Mesendoderm (in vitro differentiated cells): ENCODE measurements at regions not wholly inside any gene's neighbourhood (a gene's known extent, or its start where the extent isn't known, plus 50 kb on each side); places are given as distances from the start of the nearest gene placed in this dataset.
A peak's percentile ranks its signal among the peaks of the same experiment; 100 is the strongest.

ENCODE experiments used
- DNase-seq: peaks from one replicate; pipeline ENCODE4 v3.0.0; 2013
- H2AK5ac ChIP-seq: 2 replicates; pipeline ENCODE4 v1.6.1; 2013; ENCODE audit warnings: low read length, inconsistent platforms
- H2BK120ac ChIP-seq: 2 replicates; pipeline ENCODE4 v1.6.1; 2013; ENCODE audit warnings: low read depth, mild to moderate bottlenecking, low read length, moderate library complexity, mixed read lengths
- H2BK15ac ChIP-seq: replicated peaks from 2 replicates; pipeline ENCODE4 v1.6.1; 2013; ENCODE audit warnings: low read depth, mild to moderate bottlenecking, moderate library complexity
- H2BK5ac ChIP-seq: 2 replicates; pipeline ENCODE4 v1.6.1; 2013; ENCODE audit warnings: low read length, inconsistent platforms
- H3K18ac ChIP-seq: 2 replicates; pipeline ENCODE4 v1.6.1; 2013; ENCODE audit warnings: mild to moderate bottlenecking, low read length, mixed read lengths
- H3K23ac ChIP-seq: one replicate; pipeline ENCODE4 v1.6.1; 2013; ENCODE audit warnings: low read length
- H3K27ac ChIP-seq: 2 replicates; pipeline ENCODE4 v1.5.1; 2013; ENCODE audit warnings: low read depth, mild to moderate bottlenecking, inconsistent platforms, low read length, moderate library complexity
- H3K27me3 ChIP-seq: 2 replicates; pipeline ENCODE4 v1.6.1; 2013; ENCODE audit warnings: low read length, control low read depth, mild to moderate bottlenecking, inconsistent platforms; ENCODE audit not compliant: insufficient read depth, poor library complexity
- H3K36me3 ChIP-seq: 2 replicates; pipeline ENCODE4 v1.6.1; 2013; ENCODE audit warnings: low read length, inconsistent platforms; ENCODE audit not compliant: control insufficient read depth, insufficient read depth
- H3K4ac ChIP-seq: one replicate; pipeline ENCODE4 v1.6.1; 2013; ENCODE audit warnings: low read depth, mild to moderate bottlenecking, low read length, moderate library complexity
- H3K4me1 ChIP-seq: 2 replicates; pipeline ENCODE4 v1.6.1; 2013; ENCODE audit warnings: low read depth, low read length, inconsistent platforms; ENCODE audit not compliant: control insufficient read depth
- H3K4me2 ChIP-seq: 2 replicates; pipeline ENCODE4 v1.6.1; 2013; ENCODE audit warnings: low read length
- H3K4me3 ChIP-seq: 2 replicates; pipeline ENCODE4 v1.5.1; 2013; ENCODE audit warnings: mild to moderate bottlenecking, low read length
- H3K56ac ChIP-seq: one replicate; pipeline ENCODE4 v1.6.1; 2013; ENCODE audit warnings: low read length
- H3K79me1 ChIP-seq: 2 replicates; pipeline ENCODE4 v1.6.1; 2013; ENCODE audit warnings: low read length, inconsistent platforms
- H3K79me2 ChIP-seq: 2 replicates; pipeline ENCODE4 v1.6.1; 2013; ENCODE audit warnings: mild to moderate bottlenecking, low read length; ENCODE audit not compliant: control insufficient read depth, insufficient read depth
- H3K9ac ChIP-seq: 2 replicates; pipeline ENCODE4 v1.6.1; 2013; ENCODE audit warnings: low read length, inconsistent platforms
- H4K5ac ChIP-seq: one replicate; pipeline ENCODE4 v1.6.1; 2013; ENCODE audit warnings: low read length
- H4K8ac ChIP-seq: one replicate; pipeline ENCODE4 v1.6.1; 2013; ENCODE audit warnings: low read depth, mild to moderate bottlenecking, control low read depth, low read length, moderate library complexity
- WGBS: extraction: QIAGEN DNeasy Blood & Tissue Kit; methylation state at CpG from one replicate; pipeline ENCODE4 v1.1.7; 2013; ENCODE audit warnings: low lambda C conversion rate, missing lambda C conversion rate; ENCODE audit not compliant: insufficient coverage; ENCODE audit errors: extremely low coverage; 5-methylcytosine and 5-hydroxymethylcytosine counted together

DNA sequence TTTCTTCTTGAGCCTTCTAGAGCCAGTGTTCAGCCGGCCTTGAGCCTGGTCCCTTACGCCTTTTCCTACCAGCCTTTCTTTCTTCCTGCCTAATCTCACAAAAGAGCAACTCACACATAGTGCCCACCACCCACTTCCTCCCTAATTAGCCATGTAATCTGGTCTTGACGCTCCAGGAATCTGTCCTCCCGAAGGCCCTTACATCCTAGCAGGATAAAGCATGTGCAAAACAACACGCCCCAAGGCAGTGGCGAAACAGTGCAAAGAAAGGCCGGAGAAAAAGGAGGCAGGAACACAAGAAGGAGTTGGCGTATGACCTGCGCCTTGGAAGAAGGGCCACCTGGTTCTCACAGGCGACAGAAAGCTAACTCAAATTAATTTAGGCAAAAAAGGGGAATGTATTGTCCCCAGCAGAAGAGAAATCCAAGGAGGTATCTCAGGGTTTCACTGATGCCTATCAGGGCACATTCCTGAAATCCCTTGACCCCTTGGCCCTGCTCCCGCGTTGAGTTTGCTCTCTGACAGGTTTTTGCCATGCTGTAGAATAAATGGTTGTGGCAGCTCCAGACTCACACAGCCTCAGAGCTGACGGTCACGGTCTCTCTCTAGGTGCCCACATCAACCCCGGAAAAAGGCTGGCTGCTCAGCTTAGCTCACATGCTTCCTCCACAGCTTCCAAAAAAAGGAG is 79.0 kb downstream of the ZNF281 start:
- DNase-seq: peak; percentile 96
- Histone ChIP-seq H3K27ac (peak overlapping the region; percentile 52), H4K8ac (peak overlapping the region; percentile 16), H3K4me1 (peaks cover 29% of the 10 kb centered on the region), H3K18ac (peak overlapping the region; percentile 83), H4K5ac (no peak overlapping the region), H2BK120ac (peak overlapping the region; percentile 56), H3K79me1 (no peaks in the 10 kb centered on the region), H3K23ac (no peak overlapping the region), H3K79me2 (no peaks in the 10 kb centered on the region), H3K27me3 (no peaks in the 10 kb centered on the region), H3K4ac (peak overlapping the region; percentile 79), H3K4me2 (peak overlapping the region; percentile 13), H2AK5ac (peak overlapping the region; percentile 96), H2BK15ac (peak overlapping the region; percentile 14), H3K4me3 (no peak overlapping the region), H2BK5ac (peak overlapping the region; percentile 94), H3K9ac (peak overlapping the region; percentile 50), H3K36me3 (no peaks in the 10 kb centered on the region), H3K56ac (peak overlapping the region; percentile 86)
- no CpG with 5 or more reads among the region's 15 CpGs for WGBS

DNA sequence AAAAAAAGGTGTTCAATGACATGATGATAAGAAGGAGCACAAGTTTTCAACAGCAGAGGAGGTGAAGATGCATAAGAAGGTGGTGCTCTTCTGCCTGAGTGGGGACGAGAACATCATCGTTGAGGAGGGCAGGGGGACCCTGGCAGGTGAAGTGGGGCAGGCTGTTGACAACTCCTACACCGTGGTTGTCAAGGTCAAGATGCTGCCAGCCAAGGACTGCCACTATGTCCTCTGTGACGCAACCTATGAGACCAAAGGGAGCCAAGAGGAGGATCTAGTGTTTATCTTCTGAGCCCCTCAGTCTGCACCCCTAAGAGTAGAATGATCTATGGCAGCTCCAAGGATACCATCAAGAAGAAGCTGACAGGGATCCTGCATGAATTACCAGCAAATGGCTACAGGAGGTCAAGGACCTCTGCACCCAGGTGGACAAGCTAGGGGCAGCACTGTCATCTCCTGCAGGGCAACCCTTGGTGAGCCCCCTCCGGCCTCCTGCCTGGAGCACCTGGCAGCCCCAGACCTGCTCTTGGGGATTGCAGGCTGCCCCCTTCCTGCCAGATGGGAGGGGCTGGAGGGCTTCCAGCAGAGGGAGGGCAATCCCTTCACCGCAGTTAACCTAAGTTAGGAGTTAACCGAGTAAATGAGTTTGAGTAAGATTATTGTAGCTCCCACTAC is 80.5 kb downstream of the ZNF281 start:
- Histone ChIP-seq H3K23ac (no peak overlapping the region), H2BK15ac (no peak overlapping the region), H3K4me2 (no peak overlapping the region), H2AK5ac (no peak overlapping the region), H3K36me3 (no peaks in the 10 kb centered on the region), H3K79me2 (no peaks in the 10 kb centered on the region), H3K4me1 (peaks cover 29% of the 10 kb centered on the region), H3K4ac (no peak overlapping the region), H3K9ac (no peak overlapping the region), H3K18ac (peak overlapping the region; percentile 2), H4K8ac (no peak overlapping the region), H3K4me3 (no peak overlapping the region), H3K27me3 (no peaks in the 10 kb centered on the region), H3K27ac (no peak overlapping the region), H3K79me1 (no peaks in the 10 kb centered on the region), H2BK120ac (no peak overlapping the region), H2BK5ac (no peak overlapping the region), H4K5ac (no peak overlapping the region), H3K56ac (no peak overlapping the region)
- WGBS: no CpG with 5 or more reads among the region's 7 CpGs
- no peak for DNase-seq

GRCh38 chr1:200328379-200328778 is 81.5 kb downstream of the ZNF281 start:
- no peak overlapping the region for H3K27ac ChIP-seq
- no peaks in the 10 kb centered on the region for H3K27me3 ChIP-seq
- no peak overlapping the region for H3K9ac ChIP-seq
- H3K4me2 ChIP-seq: no peak overlapping the region
- no peak overlapping the region for H2AK5ac ChIP-seq
- H4K8ac ChIP-seq: no peak overlapping the region
- DNase-seq: peak; percentile 81
- no peak overlapping the region for H3K23ac ChIP-seq
- peaks cover 29% of the 10 kb centered on the region for H3K4me1 ChIP-seq
- H3K56ac ChIP-seq: no peak overlapping the region
- H3K18ac ChIP-seq: no peak overlapping the region
- H2BK120ac ChIP-seq: no peak overlapping the region
- H3K36me3 ChIP-seq: no peaks in the 10 kb centered on the region
- peak overlapping the region; percentile 6 for H3K4ac ChIP-seq
- H2BK5ac ChIP-seq: peak overlapping the region; percentile 19
- no peak overlapping the region for H3K4me3 ChIP-seq
- no peaks in the 10 kb centered on the region for H3K79me1 ChIP-seq
- peak overlapping the region; percentile 38 for H2BK15ac ChIP-seq
- WGBS: no CpG with 5 or more reads among the region's 2 CpGs
- H4K5ac ChIP-seq: no peak overlapping the region
- no peaks in the 10 kb centered on the region for H3K79me2 ChIP-seq

DNA sequence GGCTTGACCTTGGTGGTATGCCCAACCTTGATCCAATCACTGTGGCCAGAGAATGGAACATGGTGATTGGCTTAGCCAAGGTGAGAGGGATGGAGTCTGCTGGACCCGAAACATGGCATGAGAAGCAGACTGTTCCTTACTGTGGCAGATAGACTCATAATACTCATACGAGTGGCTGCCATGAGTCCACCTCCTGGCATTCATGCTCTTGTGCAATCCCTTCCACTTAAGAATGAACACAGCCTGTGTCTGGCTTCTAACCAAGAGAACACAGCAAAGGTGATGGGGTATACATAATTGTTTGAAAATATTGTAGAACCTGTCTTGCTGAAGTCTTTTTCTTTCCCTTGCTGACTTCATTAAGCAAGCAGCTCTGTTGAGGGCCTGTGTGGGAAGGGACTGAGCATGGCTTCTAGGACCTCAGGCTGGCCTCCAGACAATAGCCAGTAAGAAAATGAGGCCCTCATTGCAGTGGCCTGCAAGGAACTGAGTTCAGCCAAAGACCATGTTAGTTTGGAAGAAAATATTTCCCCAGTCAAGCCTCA is 85.9 kb downstream of the ZNF281 start:
- H3K4me1 ChIP-seq: peaks cover 8% of the 10 kb centered on the region
- no peak overlapping the region for H3K4me2 ChIP-seq
- no peak overlapping the region for H3K4me3 ChIP-seq
- no peak overlapping the region for H3K56ac ChIP-seq
- H4K5ac ChIP-seq: no peak overlapping the region
- DNase-seq: no peak
- no peak overlapping the region for H3K9ac ChIP-seq
- H2BK5ac ChIP-seq: no peak overlapping the region
- H3K79me1 ChIP-seq: no peaks in the 10 kb centered on the region
- no peak overlapping the region for H3K27ac ChIP-seq
- no peak overlapping the region for H2AK5ac ChIP-seq
- no CpG with 5 or more reads among the region's 2 CpGs for WGBS
- H3K79me2 ChIP-seq: no peaks in the 10 kb centered on the region
- H2BK120ac ChIP-seq: no peak overlapping the region
- H3K27me3 ChIP-seq: no peaks in the 10 kb centered on the region
- no peak overlapping the region for H3K23ac ChIP-seq
- H3K36me3 ChIP-seq: no peaks in the 10 kb centered on the region
- no peak overlapping the region for H3K18ac ChIP-seq
- no peak overlapping the region for H3K4ac ChIP-seq
- no peak overlapping the region for H2BK15ac ChIP-seq
- H4K8ac ChIP-seq: no peak overlapping the region

- H3K79me1 ChIP-seq: no peaks in the 10 kb centered on the region
Measured at GRCh38 chr1:200319148-200319547, 90.7 kb downstream of the ZNF281 start.

More at GRCh38 chr1:200319148-200319547, 90.7 kb downstream of the ZNF281 start:
- H3K27me3 ChIP-seq: no peaks in the 10 kb centered on the region
- H3K56ac ChIP-seq: no peak overlapping the region
- DNase-seq: no peak
- H3K36me3 ChIP-seq: no peaks in the 10 kb centered on the region
- H3K4me1 ChIP-seq: peaks cover 3% of the 10 kb centered on the region
- H3K9ac ChIP-seq: no peak overlapping the region
- H3K27ac ChIP-seq: no peak overlapping the region
- no CpG with 5 or more reads among the region's 1 CpG for WGBS
- H2BK15ac ChIP-seq: no peak overlapping the region
- H3K4me3 ChIP-seq: no peak overlapping the region
- no peak overlapping the region for H3K4me2 ChIP-seq
- no peaks in the 10 kb centered on the region for H3K79me2 ChIP-seq
- H4K5ac ChIP-seq: no peak overlapping the region
- no peak overlapping the region for H3K4ac ChIP-seq
- no peak overlapping the region for H4K8ac ChIP-seq
- H3K23ac ChIP-seq: no peak overlapping the region
- no peak overlapping the region for H2BK120ac ChIP-seq
- H3K18ac ChIP-seq: no peak overlapping the region
- no peak overlapping the region for H2AK5ac ChIP-seq
- no peak overlapping the region for H2BK5ac ChIP-seq
